K562 (cell line): ENCODE measurements at regions not wholly inside any gene's neighbourhood (a gene's known extent, or its start where the extent isn't known, plus 50 kb on each side); places are given as distances from the start of the nearest gene placed in this dataset.

Experiments
- ATAC-seq: fragments of 200-7000 bp; cut with Tn5 transposase; 3 replicates; pipeline ENCODE4 v1.9.1; 2020; ENCODE audit warnings: moderate library complexity
- BruUV-seq: library from RNA; stranded (reverse); fragments of 400-500 nt; replicated peaks from 2 replicates; lab custom pipeline; 2021; lab: Mats Ljungman, UMichigan
- CTCF ChIA-PET: fragments of 300-600 bp; formaldehyde crosslinking; extraction: SDS; loops from one replicate; lab custom pipeline; 2021; ENCODE audit warnings: low intra/inter-chr PET ratio; lab: Yijun Ruan, JAX
- POLR2A ChIA-PET: fragments of 300-600, 350-650 bp; sonication (Branson Sonifier 250); formaldehyde crosslinking; extraction: SDS; loops from one replicate; lab custom pipeline; 2021; ENCODE audit warnings: antibody characterized with exemption, inconsistent platforms; lab: Yijun Ruan, JAX
- DNase-seq, 4 experiments: peaks; one replicate each; pipeline versions ENCODE4 v3.0.0 to v3.0.0-alpha.2; 2011 to 2018; ENCODE audit warnings: low spot score in 3 of 4, mixed read lengths in 3 of 4; ENCODE audit errors: extremely low read depth in 1 of 4
- FAIRE-seq: peaks from 2 replicates; lab custom pipeline; 2011; peaks lifted over from hg19 to GRCh38; lab: Jason Lieb, UNC
- H2AFZ ChIP-seq: 2 replicates; pipeline ENCODE4 v1.6.0; 2011; ENCODE audit warnings: low read depth, low read length, control low read depth, inconsistent platforms
- H3K27ac ChIP-seq: fragments of 200-600 bp; 3 replicates; pipeline ENCODE4 v1.8.0; 2011; ENCODE audit warnings: low read depth, mild to moderate bottlenecking, control low read depth, inconsistent platforms, low read length, moderate library complexity, mixed read lengths; ENCODE audit errors: extremely low read depth
- H3K27me3 ChIP-seq, 2 experiments: fragments of 300-600 bp in 1 of 2; 2 replicates in 1 of 2; 3 replicates in 1 of 2; pipeline versions ENCODE4 v1.6.0 to v1.8.0; 2011; ENCODE audit warnings: inconsistent platforms in 2 of 2, low read length in 2 of 2, mild to moderate bottlenecking in 1 of 2, mixed read lengths in 1 of 2, moderate library complexity in 1 of 2; ENCODE audit not compliant: control insufficient read depth in 2 of 2, insufficient read depth in 2 of 2
- H3K36me3 ChIP-seq: fragments of 300-600 bp; 3 replicates; pipeline ENCODE4 v1.8.0; 2011; ENCODE audit warnings: mild to moderate bottlenecking, low read length, inconsistent platforms; ENCODE audit not compliant: control insufficient read depth, insufficient read depth
- H3K4me1 ChIP-seq, 2 experiments: fragments of 200-600 bp in 1 of 2; replicated peaks in 1 of 2; 2 replicates in 1 of 2; 3 replicates in 1 of 2; pipeline versions ENCODE4 v1.5.1 to v1.8.0; 2011; ENCODE audit warnings: inconsistent platforms in 2 of 2, low read length in 2 of 2, mild to moderate bottlenecking in 1 of 2, mixed read lengths in 1 of 2, moderate library complexity in 1 of 2; ENCODE audit not compliant: control insufficient read depth in 2 of 2, insufficient read depth in 2 of 2
- H3K4me2 ChIP-seq: 2 replicates; pipeline ENCODE4 v1.6.1; 2011; ENCODE audit warnings: low read length, control low read depth, inconsistent platforms, mixed read lengths; ENCODE audit not compliant: insufficient read depth
- H3K4me3 ChIP-seq: fragments of 200-600 bp; sonication (generic), shearing (Covaris generic); 2 replicates; pipeline ENCODE4 v1.5.1; 2016; ENCODE audit warnings: control low read depth, inconsistent platforms
- H3K79me2 ChIP-seq: fragments of 200-600 bp; 3 replicates; pipeline ENCODE4 v1.8.0; 2011; ENCODE audit warnings: low read length, inconsistent platforms; ENCODE audit not compliant: control insufficient read depth, insufficient read depth
- H3K9ac ChIP-seq, 2 experiments: 2 replicates each; pipeline versions ENCODE4 v1.6.0 to v1.6.1; 2011; ENCODE audit warnings: low read depth in 2 of 2, low read length in 2 of 2, control low read depth in 1 of 2, inconsistent platforms in 1 of 2, mild to moderate bottlenecking in 1 of 2, mixed read lengths in 1 of 2; ENCODE audit not compliant: insufficient read depth in 1 of 2
- H3K9me1 ChIP-seq: one replicate; pipeline ENCODE4 v1.6.0; 2011; ENCODE audit warnings: inconsistent platforms, mild to moderate bottlenecking, low read length, moderate library complexity; ENCODE audit not compliant: control insufficient read depth, insufficient read depth
- H3K9me3 ChIP-seq: replicated peaks from 2 replicates; pipeline ENCODE4 v1.5.1; 2011; ENCODE audit warnings: low read depth, low read length, inconsistent platforms; ENCODE audit not compliant: control insufficient read depth, insufficient read depth
- H4K20me1 ChIP-seq: replicated peaks from 2 replicates; pipeline ENCODE4 v1.6.1; 2011; ENCODE audit warnings: low read length, inconsistent platforms, mixed read lengths; ENCODE audit not compliant: control insufficient read depth, insufficient read depth
- AFF4 ChIP-seq: sonication (generic); formaldehyde crosslinking; IDR thresholded peaks from 2 replicates; pipeline ENCODE4 v1.8.0; 2023; ENCODE audit warnings: mild to moderate bottlenecking, missing genetic modification reagents
- FOXO4 ChIP-seq: fragments of 450-650 bp; formaldehyde crosslinking; IDR thresholded peaks from 2 replicates; pipeline ENCODE4 v1.4.0; 2020; ENCODE audit warnings: mild to moderate bottlenecking, moderate library complexity
- GTF2A2 ChIP-seq: IDR thresholded peaks from 2 replicates; pipeline ENCODE4 v1.6.1; 2016; ENCODE audit warnings: mild to moderate bottlenecking, missing genetic modification characterization, missing compliant biosample characterization
- HDAC2 ChIP-seq: fragments of 450-650 bp; IDR thresholded peaks from 2 replicates; pipeline ENCODE4 v1.6.1; 2016; ENCODE audit warnings: mild to moderate bottlenecking
- HNRNPH1 ChIP-seq: fragments of 200-400 bp; formaldehyde crosslinking; optimal IDR thresholded peaks from 2 replicates; pipeline ENCODE3; 2017; ENCODE audit warnings: low read depth, mild to moderate bottlenecking, low read length, moderate library complexity
- KLF10 ChIP-seq: fragments of 250-450 bp; sonication (Bioruptor Pico); IDR thresholded peaks from 2 replicates; pipeline ENCODE4 v1.6.1; 2021; ENCODE audit warnings: matching md5 sums
- L3MBTL2 ChIP-seq: fragments of 450-650 bp; IDR thresholded peaks from 2 replicates; pipeline ENCODE4 v1.6.1; 2016; ENCODE audit warnings: mild to moderate bottlenecking, moderate library complexity
- MYC ChIP-seq, 2 experiments: fragments of 250-450 bp in 1 of 2; sonication (Bioruptor Pico) in 1 of 2; IDR thresholded peaks; 2 replicates each; pipeline versions ENCODE4 v1.5.1 to v1.6.1; 2012 to 2021; ENCODE audit warnings: low read depth in 2 of 2, borderline replicate concordance in 1 of 2, improper control_type of control experiment in 1 of 2, low read length in 1 of 2, mild to moderate bottlenecking in 1 of 2, moderate library complexity in 1 of 2
- NR2C2 ChIP-seq, 2 experiments: fragments of 200-800 bp in 1 of 2; sonication (Bioruptor generic) in 1 of 2; sonication (generic) in 1 of 2; formaldehyde crosslinking in 1 of 2; IDR thresholded peaks; 2 replicates each; pipeline versions ENCODE4 v1.6.1 to v1.8.0; 2016 to 2022; ENCODE audit warnings: mild to moderate bottlenecking in 1 of 2, missing compliant biosample characterization in 1 of 2, missing genetic modification characterization in 1 of 2, missing genetic modification reagents in 1 of 2
- RBBP5 ChIP-seq: fragments of 200-600 bp; sonication (generic); IDR thresholded peaks from 2 replicates; pipeline ENCODE4 v1.6.1; 2012; ENCODE audit warnings: borderline replicate concordance, mild to moderate bottlenecking, low read length, control low read depth, inconsistent platforms; ENCODE audit not compliant: insufficient read depth, poor library complexity, severe bottlenecking
- RCOR1 ChIP-seq, 2 experiments: IDR thresholded peaks; 2 replicates each; pipeline ENCODE4 v1.6.1; 2012; ENCODE audit warnings: low read depth in 2 of 2, low read length in 2 of 2, borderline replicate concordance in 1 of 2, improper control_type of control experiment in 1 of 2
- ZFP30 ChIP-seq: fragments of 250-450 bp; sonication (Bioruptor Pico); IDR thresholded peaks from 2 replicates; pipeline ENCODE4 v1.8.0; 2022; ENCODE audit warnings: moderate library complexity, mild to moderate bottlenecking, inconsistent platforms, borderline replicate concordance
- ZNF134 ChIP-seq: fragments of 250-450 bp; sonication (Bioruptor Pico); conservative IDR thresholded peaks from 2 replicates; pipeline ENCODE4 v1.4.0; 2020
- ZNF354B ChIP-seq: fragments of 250-450 bp; sonication (Bioruptor Pico); IDR thresholded peaks from 2 replicates; pipeline ENCODE4 v1.4.0; 2020
- ZNF780A ChIP-seq: fragments of 250-450 bp; sonication (Bioruptor Pico); IDR thresholded peaks from 2 replicates; pipeline ENCODE4 v1.5.0; 2021; ENCODE audit warnings: mild to moderate bottlenecking
- WGBS: fragments of 100-300 bp; shearing (Covaris generic); methylation state at CpG from one replicate; pipeline ENCODE4 v1.1.6; 2016; ENCODE audit warnings: low coverage, mixed read lengths; ENCODE audit not compliant: insufficient coverage; ENCODE audit errors: missing lambda C conversion rate; 5-methylcytosine and 5-hydroxymethylcytosine counted together
- in situ Hi-C: fragments of 300-500 bp; cut with MboI; formaldehyde crosslinking; loops from 4 replicates; pipeline ENCODE4 v1.15.0; 2018; ENCODE audit warnings: inconsistent platforms, mixed read lengths
- intact Hi-C: fragments of 100-400 bp; cut with micrococcal nuclease; formaldehyde crosslinking; loops from 2 replicates; pipeline ENCODE4 v1.14.2; 2022
- TF ChIP-seq, protein P1 (sequence below): fragments of 250-450 bp; sonication (Bioruptor Pico); IDR thresholded peaks from 2 replicates; pipeline ENCODE4 v1.8.0; 2022; ENCODE audit warnings: moderate library complexity, mild to moderate bottlenecking, inconsistent platforms

DNA sequence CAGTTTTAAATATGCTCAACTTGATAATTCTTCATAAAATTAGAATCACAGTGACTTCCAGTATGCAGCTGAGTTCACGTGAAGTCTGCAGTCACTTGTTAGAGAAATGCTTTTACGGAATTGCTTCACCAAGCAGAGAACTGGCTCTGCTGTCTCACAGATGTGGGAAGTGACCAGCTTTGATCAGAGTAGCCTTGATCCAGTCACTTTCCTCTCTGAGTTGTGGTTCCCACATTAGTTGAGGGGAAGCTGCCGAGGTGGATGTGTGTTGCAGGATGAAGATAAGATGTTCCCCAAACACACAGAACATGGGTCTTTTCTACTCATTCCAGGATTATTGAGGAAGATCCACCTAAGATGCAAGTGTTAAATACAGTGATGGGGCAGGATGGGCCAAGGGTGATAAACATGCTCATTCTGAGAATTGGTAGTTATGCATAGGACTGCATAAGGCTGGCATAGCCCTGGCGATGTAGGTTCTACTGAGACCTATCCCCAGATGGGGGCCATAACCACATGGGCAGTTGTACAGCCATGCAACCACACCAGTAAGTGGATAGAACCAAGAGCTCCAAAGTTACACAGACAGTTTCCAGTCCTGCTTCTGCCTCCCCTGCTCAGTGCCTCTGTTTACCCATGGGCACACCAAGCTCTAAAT, 168.9 kb upstream of the MAF start:
- Histone ChIP-seq H3K9ac (peak overlapping the region; percentile 17 to 77; a peak in 3 of 4 replicates), H3K36me3 (no peaks in the 10 kb centered on the region), H3K9me1 (no peaks in the 10 kb centered on the region), H3K9me3 (no peaks in the 10 kb centered on the region), H3K4me3 (peak overlapping the region; percentile 48; the same call in 1 of the 2 replicates), H3K4me2 (peak overlapping the region; percentile 88), H2AFZ (peak overlapping the region; percentile 98), H3K79me2 (no peaks in the 10 kb centered on the region; the same call in 2 of the 3 replicates), H3K27ac (peak overlapping the region; percentile 87; the same call in 2 of the 3 replicates), H4K20me1 (no peaks in the 10 kb centered on the region), H3K27me3 (no peaks in the 10 kb centered on the region), H3K4me1 (peaks cover 11 to 36% of the 10 kb centered on the region in 2 experiments)
- BruUV-seq, result no TSS peak
- 28% methylated on average over 4 of the region's 4 CpGs for WGBS
- POLR2A ChIA-PET, result interaction anchor here (0.5 to 2.2 kb wide), 10 partner anchors 9 to 273 kb away, joined by 3 to 8 read pairs (median 3); no protein-coding TSS in a partner anchor
- in situ Hi-C loops, result no loop called here
- CTCF ChIA-PET, result no interaction called here
- intact Hi-C loops, result no loop called here
- DNase-seq (peak in 2 of 4 experiments; percentile 16 to 44), ATAC-seq (no peak), FAIRE-seq (no peak)
- no peak for TF ChIP-seq HNRNPH1
- TF ChIP-seq, protein P1, sequence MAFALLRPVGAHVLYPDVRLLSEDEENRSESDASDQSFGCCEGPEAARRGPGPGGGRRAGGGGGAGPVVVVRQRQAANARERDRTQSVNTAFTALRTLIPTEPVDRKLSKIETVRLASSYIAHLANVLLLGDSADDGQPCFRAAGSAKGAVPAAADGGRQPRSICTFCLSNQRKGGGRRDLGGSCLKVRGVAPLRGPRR (CRISPR knock-in tag), result no peak
- TF ChIP-seq NR2C2 (CRISPR knock-in tag; IDR thresholded peaks at IDR 0.05), result no peak
- TF ChIP-seq NR2C2 (tag; IDR thresholded peaks at IDR 0.05), result no peak
- TF ChIP-seq KLF10 (CRISPR knock-in tag), result no peak
- TF ChIP-seq AFF4 (CRISPR knock-in tag), result no peak
- no peak for TF ChIP-seq L3MBTL2
- 0 out of 2 replicates have a peak, but pooled peaks have one; percentile 1 for TF ChIP-seq ZNF134
- TF ChIP-seq HDAC2, result peak; percentile 24; the same call in 1 of the 2 replicates
- peak in 1 of 2 experiments; percentile 66; a peak in 1 of 4 replicates for TF ChIP-seq RCOR1 (IDR thresholded peaks at IDR 0.05; ENCODE audit: borderline replicate concordance in 1 of 2, low read depth in 2 of 2, low read length in 2 of 2)
- TF ChIP-seq ZNF354B (CRISPR knock-in tag), result no peak
- TF ChIP-seq MYC (IDR thresholded peaks at IDR 0.05; ENCODE audit: low read depth, low read length), result no peak
- no peak for TF ChIP-seq MYC (CRISPR knock-in tag; IDR thresholded peaks at IDR 0.05; ENCODE audit: borderline replicate concordance, low read depth)
- no peak for TF ChIP-seq ZFP30 (CRISPR knock-in tag)
- TF ChIP-seq ZNF780A (CRISPR knock-in tag), result no peak
- no peak for TF ChIP-seq GTF2A2
- no peak for TF ChIP-seq FOXO4
- no peak for TF ChIP-seq RBBP5
